ENCODE measurements at regions not wholly inside any gene's neighbourhood (a gene's known extent, or its start where the extent isn't known, plus 50 kb on each side); places are given as distances from the start of the nearest gene placed in this dataset.

DNA sequence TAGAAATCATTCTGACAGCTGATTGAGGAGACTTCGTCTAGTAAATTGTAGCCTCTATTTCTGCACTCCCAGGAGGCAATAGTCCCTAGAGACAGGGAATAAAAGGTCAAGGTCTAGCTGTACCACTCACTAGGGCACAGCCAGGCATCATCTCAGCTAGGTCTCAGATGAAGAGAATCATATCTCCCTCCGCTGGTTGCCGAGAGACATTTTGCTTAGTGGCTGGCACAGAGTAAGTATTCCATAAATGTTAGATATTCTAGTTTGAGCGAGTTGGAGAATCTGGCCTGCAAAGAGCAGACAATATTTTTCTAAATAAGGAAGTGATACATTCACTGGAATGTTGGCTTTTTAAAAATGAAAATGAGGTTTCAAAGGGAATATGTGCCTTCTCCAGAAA lies 180.4 kb upstream of the ACTBL2 start:
- TF ChIP-seq EZH2 (IDR thresholded peaks at IDR 0.05) = no peak
- no peak for TF ChIP-seq POLR2AphosphoS5 (IDR thresholded peaks at IDR 0.05; ENCODE audit: borderline replicate concordance, low read depth, low read length)

Data from SK-N-MC (cell line).